ENCODE measurements at regions not wholly inside any gene's neighbourhood (a gene's known extent, or its start where the extent isn't known, plus 50 kb on each side); places are given as distances from the start of the nearest gene placed in this dataset.

- DNase-seq (ENCODE audit: low spot score in 2 of 2) = no peak
- H3K4me1 ChIP-seq = peaks cover 5% of the 10 kb centered on the region
- H3K27ac ChIP-seq = no peak overlapping the region
- no peaks in the 10 kb centered on the region for H3K9me3 ChIP-seq
- no peaks in the 10 kb centered on the region for H3K36me3 ChIP-seq
- H3K27me3 ChIP-seq = no peaks in the 10 kb centered on the region
- H3K4me3 ChIP-seq = no peak overlapping the region
- WGBS = 37% methylated on average over 3 of the region's 3 CpGs
- TF ChIP-seq POLR2AphosphoS5 (IDR thresholded peaks at IDR 0.05) (no peak), EP300 (IDR thresholded peaks at IDR 0.05) (no peak), POLR2A (IDR thresholded peaks at IDR 0.05) (no peak), CTCF (IDR thresholded peaks at IDR 0.05) (no peak)
These were observed 140.7 kb upstream of the SLC28A3 start for GRCh38 chr9:84481231-84481630.

DNA sequence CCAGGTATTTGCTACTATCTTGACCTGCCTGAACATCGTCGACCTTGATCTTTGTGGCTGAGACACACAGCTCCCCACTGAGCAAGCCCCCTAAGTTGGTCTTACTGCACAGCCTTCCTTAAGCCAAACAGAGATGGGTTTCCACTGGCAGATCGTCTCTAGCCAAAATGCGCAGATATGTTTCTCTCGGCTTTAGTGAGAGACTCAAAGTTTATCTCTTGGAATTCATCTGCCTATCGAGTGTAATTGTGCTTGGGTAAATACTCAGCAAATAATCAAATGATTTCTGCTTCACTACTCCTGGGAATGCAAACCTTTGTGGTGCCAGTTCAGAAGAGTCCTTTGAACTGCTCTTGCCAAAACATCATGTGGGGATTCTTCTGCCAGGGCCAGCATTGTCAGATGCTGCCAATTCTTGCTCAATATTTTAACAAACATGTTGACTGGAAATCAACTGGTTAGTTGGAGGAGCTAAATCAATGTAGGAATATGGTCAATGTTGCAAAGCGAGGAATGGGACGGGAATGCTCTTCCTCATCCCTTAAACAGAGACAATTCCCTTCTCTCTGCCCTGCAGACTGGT lies 141.2 kb upstream of the SLC28A3 start:
- peaks cover 5% of the 10 kb centered on the region for H3K4me1 ChIP-seq
- whole genome bisulfite sequencing = 53% methylated on average over 8 of the region's 8 CpGs

DNA sequence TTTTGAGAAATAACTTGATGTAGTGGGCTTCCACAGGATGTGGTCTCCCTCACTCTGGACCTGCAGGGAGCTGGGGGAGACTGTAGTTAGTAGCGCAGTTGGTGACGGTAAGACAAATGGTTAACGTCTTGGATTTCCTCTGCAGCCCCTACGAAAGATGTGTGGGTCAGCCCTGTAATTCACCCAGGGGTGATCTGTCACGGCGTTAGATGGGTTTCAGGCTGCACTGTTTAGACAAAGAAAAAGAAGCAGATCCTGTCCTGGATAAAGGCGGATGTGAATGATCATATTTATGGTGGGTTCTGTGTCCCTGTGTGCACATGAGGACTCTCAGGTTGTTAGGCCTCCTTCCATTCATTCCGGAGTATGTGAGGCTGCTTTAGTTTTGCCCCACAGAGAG lies 142.0 kb upstream of the SLC28A3 start:
- Histone ChIP-seq H3K27me3 (no peaks in the 10 kb centered on the region), H3K4me1 (peaks cover 5% of the 10 kb centered on the region), H3K27ac (no peak overlapping the region), H3K36me3 (no peaks in the 10 kb centered on the region), H3K4me3 (no peak overlapping the region), H3K9me3 (no peaks in the 10 kb centered on the region)
- no peak for DNase-seq (ENCODE audit: low spot score in 2 of 2)
- TF ChIP-seq CTCF (IDR thresholded peaks at IDR 0.05) (no peak), POLR2A (IDR thresholded peaks at IDR 0.05) (no peak), POLR2AphosphoS5 (IDR thresholded peaks at IDR 0.05) (no peak), EP300 (IDR thresholded peaks at IDR 0.05) (no peak)
- 82% methylated on average over 8 of the region's 8 CpGs for WGBS

More for the DNA sequence above, 141.2 kb upstream of the SLC28A3 start:
- no peak overlapping the region for H3K27ac ChIP-seq
- H3K4me3 ChIP-seq = no peak overlapping the region
- no peaks in the 10 kb centered on the region for H3K36me3 ChIP-seq
- TF ChIP-seq EP300 (IDR thresholded peaks at IDR 0.05) = no peak
- TF ChIP-seq POLR2AphosphoS5 (IDR thresholded peaks at IDR 0.05) = no peak
- TF ChIP-seq POLR2A (IDR thresholded peaks at IDR 0.05) = no peak
- no peak for TF ChIP-seq CTCF (IDR thresholded peaks at IDR 0.05)
- no peaks in the 10 kb centered on the region for H3K27me3 ChIP-seq
- DNase-seq (ENCODE audit: low spot score in 2 of 2) = no peak
- H3K9me3 ChIP-seq = no peaks in the 10 kb centered on the region

DNA sequence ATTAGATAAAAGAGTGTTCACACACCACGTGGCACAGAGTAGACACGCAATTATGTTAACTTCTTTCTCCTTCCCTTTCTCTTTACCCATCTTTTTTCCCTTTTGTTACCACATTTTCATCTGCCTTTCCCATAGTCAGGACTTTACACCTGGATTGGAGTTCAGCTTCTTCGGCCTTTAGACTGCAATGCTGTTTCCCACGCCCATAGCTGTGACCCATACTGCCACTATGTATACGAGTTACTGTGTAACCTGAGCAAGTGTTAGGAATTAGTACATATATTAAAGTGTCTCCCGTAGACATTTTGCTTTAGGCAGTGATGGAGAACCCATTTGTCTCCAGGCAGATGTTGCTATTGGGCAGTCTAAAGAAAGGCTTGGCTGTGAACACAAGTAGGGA lies 143.6 kb upstream of the SLC28A3 start:
- Histone ChIP-seq H3K27ac (no peak overlapping the region), H3K4me3 (no peak overlapping the region), H3K9me3 (no peaks in the 10 kb centered on the region), H3K4me1 (peaks cover 5% of the 10 kb centered on the region), H3K36me3 (no peaks in the 10 kb centered on the region), H3K27me3 (no peaks in the 10 kb centered on the region)
- no peak for TF ChIP-seq POLR2A (IDR thresholded peaks at IDR 0.05)
- TF ChIP-seq POLR2AphosphoS5 (IDR thresholded peaks at IDR 0.05) = no peak
- TF ChIP-seq EP300 (IDR thresholded peaks at IDR 0.05) = no peak
- no peak for TF ChIP-seq CTCF (IDR thresholded peaks at IDR 0.05)
- no peak for DNase-seq (ENCODE audit: low spot score in 2 of 2)
- WGBS = 89% methylated on average over 6 of the region's 6 CpGs

DNA sequence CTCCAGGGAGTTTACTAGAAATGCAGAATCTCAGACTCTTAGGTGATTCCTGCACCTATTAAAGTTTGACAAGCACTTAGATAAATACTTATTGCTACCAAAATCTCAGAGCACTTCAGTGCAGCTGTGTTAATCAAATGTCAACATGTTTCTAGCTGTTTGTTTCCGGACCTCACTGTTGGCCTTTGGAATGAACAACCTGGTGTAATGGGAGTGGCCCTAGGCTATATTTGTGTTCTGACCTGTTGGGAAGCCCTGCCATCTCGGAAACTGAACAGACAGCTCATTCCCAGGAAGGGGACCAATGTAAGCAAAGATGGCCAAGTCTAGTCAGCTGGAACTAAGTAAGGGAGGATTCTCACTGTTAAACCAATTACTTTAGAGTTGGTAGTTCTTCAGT lies 145.0 kb upstream of the SLC28A3 start:
- WGBS = 54% methylated on average over 2 of the region's 2 CpGs

More for the DNA sequence above, 145.0 kb upstream of the SLC28A3 start:
- H3K27ac ChIP-seq = no peak overlapping the region
- TF ChIP-seq EP300 (IDR thresholded peaks at IDR 0.05) (no peak), POLR2AphosphoS5 (IDR thresholded peaks at IDR 0.05) (no peak), CTCF (IDR thresholded peaks at IDR 0.05) (no peak), POLR2A (IDR thresholded peaks at IDR 0.05) (no peak)
- peaks cover 5% of the 10 kb centered on the region for H3K4me1 ChIP-seq
- H3K9me3 ChIP-seq = no peaks in the 10 kb centered on the region
- no peaks in the 10 kb centered on the region for H3K36me3 ChIP-seq
- no peak overlapping the region for H3K4me3 ChIP-seq
- DNase-seq (ENCODE audit: low spot score in 2 of 2) = no peak
- no peaks in the 10 kb centered on the region for H3K27me3 ChIP-seq
